Natural killer cell (primary cell): ENCODE measurements at regions not wholly inside any gene's neighbourhood (a gene's known extent, or its start where the extent isn't known, plus 50 kb on each side); places are given as distances from the start of the nearest gene placed in this dataset.

Experiments used
- ATAC-seq, 3 donors: fragments of 150-1000 bp in 2 of 3; fragments of 200-7000 bp in 1 of 3; cut with Tn5 transposase; 1 replicate in 1 of 3; 2 replicates in 2 of 3; pipeline ENCODE4 v1.10.0; 2021; ENCODE audit warnings: mild to moderate bottlenecking in 2 of 3, moderate library complexity in 2 of 3
- DNase-seq, 2 donors: peaks; one replicate each; pipeline versions ENCODE4 v3.0.0 to v3.0.0-alpha.2; 2013 to 2021; ENCODE audit warnings: mixed read lengths in 1 of 2
- H3K27ac ChIP-seq: one replicate; pipeline ENCODE4 v1.5.1; 2013; ENCODE audit warnings: mild to moderate bottlenecking, low read length
- H3K27me3 ChIP-seq: one replicate; pipeline ENCODE4 v1.6.1; 2013; ENCODE audit warnings: low read length; ENCODE audit not compliant: control insufficient read depth, insufficient read depth
- H3K36me3 ChIP-seq: one replicate; pipeline ENCODE4 v1.6.1; 2013; ENCODE audit warnings: low read length; ENCODE audit not compliant: control insufficient read depth, insufficient read depth
- H3K4me1 ChIP-seq: one replicate; pipeline ENCODE4 v1.6.1; 2013; ENCODE audit warnings: low read length; ENCODE audit not compliant: control insufficient read depth, insufficient read depth
- H3K4me3 ChIP-seq: one replicate; pipeline ENCODE4 v1.5.1; 2013; ENCODE audit warnings: low read length
- H3K9me3 ChIP-seq: one replicate; pipeline ENCODE4 v1.6.1; 2013; ENCODE audit warnings: low read length; ENCODE audit not compliant: control insufficient read depth, insufficient read depth
- H3K27ac Mint-ChIP-seq, 2 donors: one replicate each; pipeline ENCODE4 v1.8.0; 2022; ENCODE audit warnings: mild to moderate bottlenecking in 2 of 2, mixed read lengths in 2 of 2, moderate library complexity in 1 of 2
- H3K27me3 Mint-ChIP-seq, 2 donors: one replicate each; pipeline ENCODE4 v1.8.0; 2022; ENCODE audit warnings: low read depth in 2 of 2, mixed read lengths in 2 of 2
- H3K36me3 Mint-ChIP-seq: one replicate; pipeline ENCODE4 v1.8.0; 2022; ENCODE audit warnings: mixed read lengths
- H3K4me1 Mint-ChIP-seq, 2 donors: one replicate each; pipeline ENCODE4 v1.8.0; 2022; ENCODE audit warnings: mixed read lengths in 2 of 2
- H3K4me3 Mint-ChIP-seq: one replicate; pipeline ENCODE4 v1.8.0; 2022; ENCODE audit warnings: mild to moderate bottlenecking, moderate library complexity, mixed read lengths
- H3K9me3 Mint-ChIP-seq, 2 donors: one replicate each; pipeline ENCODE4 v1.8.0; 2022; ENCODE audit warnings: mixed read lengths in 2 of 2
- CTCF ChIP-seq: fragments of 200-600 bp; IDR thresholded peaks from one replicate; pipeline ENCODE4 v1.8.0; 2022; ENCODE audit warnings: antibody characterized with exemption
- WGBS: methylation state at CpG from one replicate; pipeline ENCODE4 v1.1.7; 2013; ENCODE audit warnings: missing lambda C conversion rate; ENCODE audit not compliant: insufficient coverage; 5-methylcytosine and 5-hydroxymethylcytosine counted together
- intact Hi-C: fragments of 100-400 bp; cut with micrococcal nuclease; formaldehyde crosslinking; loops from one replicate; pipeline ENCODE4 v1.14.2; 2022

- Mint-ChIP-seq H3K27me3 (peaks cover 0 to 5% of the 10 kb centered on the region in 2 donors), H3K36me3 (no peaks in the 10 kb centered on the region), H3K4me3 (no peak overlapping the region), H3K9me3 (peaks cover 0 to 2% of the 10 kb centered on the region in 2 donors), H3K27ac (no peak overlapping the region), H3K4me1 (no peaks in the 10 kb centered on the region)
- Histone ChIP-seq H3K36me3 (no peaks in the 10 kb centered on the region), H3K4me3 (no peak overlapping the region), H3K27ac (no peak overlapping the region), H3K4me1 (no peaks in the 10 kb centered on the region), H3K27me3 (no peaks in the 10 kb centered on the region), H3K9me3 (no peaks in the 10 kb centered on the region)
- DNase-seq (no peak), ATAC-seq (no peak)
- WGBS: 71% methylated on average over 3 of the region's 3 CpGs
- no peak for TF ChIP-seq CTCF
- intact Hi-C loops: no loop called here
Measured at GRCh38 chr20:22927537-22927936, 107.6 kb upstream of the SSTR4 start.

- no peaks in the 10 kb centered on the region for H3K9me3 ChIP-seq
- DNase-seq (no peak), ATAC-seq (no peak)
- WGBS: 86% methylated on average over 6 of the region's 7 CpGs
- intact Hi-C loops: no loop called here
- H3K27ac ChIP-seq: no peak overlapping the region
- no peaks in the 10 kb centered on the region for H3K4me1 ChIP-seq
- no peaks in the 10 kb centered on the region for H3K36me3 ChIP-seq
- H3K4me3 ChIP-seq: no peak overlapping the region
- Mint-ChIP-seq H3K4me3 (no peak overlapping the region), H3K4me1 (no peaks in the 10 kb centered on the region), H3K9me3 (peaks cover 0 to 2% of the 10 kb centered on the region in 2 donors), H3K27me3 (peaks cover 0 to 5% of the 10 kb centered on the region in 2 donors), H3K27ac (no peak overlapping the region), H3K36me3 (no peaks in the 10 kb centered on the region)
- H3K27me3 ChIP-seq: no peaks in the 10 kb centered on the region
- TF ChIP-seq CTCF: no peak
Measured at GRCh38 chr20:22928679-22929078, 106.4 kb upstream of the SSTR4 start.

- intact Hi-C loops: no loop called here
- Histone ChIP-seq H3K36me3 (no peaks in the 10 kb centered on the region), H3K4me1 (no peaks in the 10 kb centered on the region), H3K27me3 (no peaks in the 10 kb centered on the region), H3K4me3 (no peak overlapping the region), H3K9me3 (no peaks in the 10 kb centered on the region), H3K27ac (no peak overlapping the region)
- no peaks in the 10 kb centered on the region for H3K36me3 Mint-ChIP-seq
- DNase-seq (no peak), ATAC-seq (no peak)
- H3K9me3 Mint-ChIP-seq: peaks cover 0 to 2% of the 10 kb centered on the region in 2 donors
- no peak overlapping the region for H3K4me3 Mint-ChIP-seq
- no peak for TF ChIP-seq CTCF
- H3K4me1 Mint-ChIP-seq: no peaks in the 10 kb centered on the region
- H3K27ac Mint-ChIP-seq: no peak overlapping the region
- WGBS: no CpG with 5 or more reads among the region's 2 CpGs
- H3K27me3 Mint-ChIP-seq: peaks cover 0 to 5% of the 10 kb centered on the region in 2 donors
Measured at GRCh38 chr20:22929661-22930060, 105.5 kb upstream of the SSTR4 start.
